ENCODE measurements at regions not wholly inside any gene's neighbourhood (a gene's known extent, or its start where the extent isn't known, plus 50 kb on each side); places are given as distances from the start of the nearest gene placed in this dataset.

GRCh38 chr21:15260604-15261003, 195.8 kb upstream of the NRIP1 start:
- no peak for TF ChIP-seq CTCF (IDR thresholded peaks at IDR 0.05; ENCODE audit: insufficient read depth, low read depth, low read length, missing control alignments)
- DNase-seq (ENCODE audit: low read depth): no peak

GRCh38 chr21:15264084-15264665, 199.4 kb upstream of the NRIP1 start:
- TF ChIP-seq CTCF (IDR thresholded peaks at IDR 0.05; ENCODE audit: insufficient read depth, low read depth, low read length, missing control alignments): no peak
- no peak for DNase-seq (ENCODE audit: low read depth)
- no peak overlapping the region for H3K4me3 ChIP-seq (ENCODE audit: low read depth, low read length)

More at GRCh38 chr21:15260604-15261003, 195.8 kb upstream of the NRIP1 start:
- no peak overlapping the region for H3K4me3 ChIP-seq (ENCODE audit: low read depth, low read length)

GRCh38 chr21:15272171-15272570, 207.4 kb upstream of the NRIP1 start:
- no peak overlapping the region for H3K4me3 ChIP-seq (ENCODE audit: low read depth, low read length)
- DNase-seq (ENCODE audit: low read depth): no peak
- no peak for TF ChIP-seq CTCF (IDR thresholded peaks at IDR 0.05; ENCODE audit: insufficient read depth, low read depth, low read length, missing control alignments)

- no peak for TF ChIP-seq CTCF (IDR thresholded peaks at IDR 0.05; ENCODE audit: insufficient read depth, low read depth, low read length, missing control alignments)
These were observed 207.8 kb upstream of the NRIP1 start for GRCh38 chr21:15272591-15272990.

GRCh38 chr21:15273244-15273643, 208.4 kb upstream of the NRIP1 start:
- no peak for DNase-seq (ENCODE audit: low read depth)
- no peak overlapping the region for H3K4me3 ChIP-seq (ENCODE audit: low read depth, low read length)
- no peak for TF ChIP-seq CTCF (IDR thresholded peaks at IDR 0.05; ENCODE audit: insufficient read depth, low read depth, low read length, missing control alignments)

More at GRCh38 chr21:15272591-15272990, 207.8 kb upstream of the NRIP1 start:
- no peak for DNase-seq (ENCODE audit: low read depth)
- H3K4me3 ChIP-seq (ENCODE audit: low read depth, low read length): no peak overlapping the region

- no peak for TF ChIP-seq CTCF (IDR thresholded peaks at IDR 0.05; ENCODE audit: insufficient read depth, low read depth, low read length, missing control alignments)
- H3K4me3 ChIP-seq (ENCODE audit: low read depth, low read length): no peak overlapping the region
- DNase-seq (ENCODE audit: low read depth): no peak
These were observed 210.1 kb upstream of the NRIP1 start for GRCh38 chr21:15274701-15275485.

All from GM12865 (cell line).